ENCODE measurements at regions not wholly inside any gene's neighbourhood (a gene's known extent, or its start where the extent isn't known, plus 50 kb on each side); places are given as distances from the start of the nearest gene placed in this dataset.

GRCh38 chr18:71936744-71937143, 607.4 kb downstream of the CBLN2 start:
- H4K20me1 ChIP-seq (ENCODE audit: insufficient read depth): no peaks in the 10 kb centered on the region
- no peak overlapping the region for H3K27ac ChIP-seq (ENCODE audit: low read depth, low read length)
- H3K4me2 ChIP-seq (ENCODE audit: low read length): no peak overlapping the region
- H3K27me3 ChIP-seq (ENCODE audit: insufficient read depth, low read length): no peaks in the 10 kb centered on the region
- DNase-seq (ENCODE audit: low read depth, low spot score): no peak
- CTCF ChIA-PET: no interaction called here
- no peaks in the 10 kb centered on the region for H3K9me2 ChIP-seq (ENCODE audit: insufficient read depth)
- no peak overlapping the region for H2AFZ ChIP-seq (ENCODE audit: low read depth, low read length, poor library complexity, severe bottlenecking)
- H3K36me3 ChIP-seq (ENCODE audit: control insufficient read depth in 1 of 2, insufficient read depth in 2 of 2, low read length in 2 of 2): no peaks in the 10 kb centered on the region
- BruUV-seq (replicated peaks): no TSS peak
- POLR2A ChIA-PET: no interaction called here
- RAD21 ChIA-PET (ENCODE audit: low non-redundant PET in 1 of 2, low total read pairs in 2 of 2, uncharacterized antibody in 2 of 2, unreplicated experiment in 2 of 2): no interaction called here
- H3K9me3 ChIP-seq (ENCODE audit: control insufficient read depth in 1 of 2, insufficient read depth in 1 of 2, low read depth in 1 of 2, low read length in 2 of 2): peaks cover 7 to 8% of the 10 kb centered on the region in 2 experiments; a peak in 2 of 4 replicates
- no peak for TF ChIP-seq RAD21 (IDR thresholded peaks at IDR 0.05; ENCODE audit: low read depth)
- TF ChIP-seq, protein P1, sequence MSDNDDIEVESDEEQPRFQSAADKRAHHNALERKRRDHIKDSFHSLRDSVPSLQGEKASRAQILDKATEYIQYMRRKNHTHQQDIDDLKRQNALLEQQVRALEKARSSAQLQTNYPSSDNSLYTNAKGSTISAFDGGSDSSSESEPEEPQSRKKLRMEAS (IDR thresholded peaks at IDR 0.05): no peak
- intact Hi-C loops (cut with micrococcal nuclease): no loop called here
- no peak for ATAC-seq
- H3K4me1 ChIP-seq (ENCODE audit: control insufficient read depth in 1 of 2, insufficient read depth in 2 of 2, low read length in 2 of 2): no peaks in the 10 kb centered on the region
- H3K9ac ChIP-seq (ENCODE audit: low read length): no peak overlapping the region
- H3K4me3 ChIP-seq (replicated peaks in 1 of 2; ENCODE audit: low read depth in 1 of 2, low read length in 2 of 2): no peak overlapping the region
- no peaks in the 10 kb centered on the region for H3K79me2 ChIP-seq (ENCODE audit: insufficient read depth, low read length)

DNA sequence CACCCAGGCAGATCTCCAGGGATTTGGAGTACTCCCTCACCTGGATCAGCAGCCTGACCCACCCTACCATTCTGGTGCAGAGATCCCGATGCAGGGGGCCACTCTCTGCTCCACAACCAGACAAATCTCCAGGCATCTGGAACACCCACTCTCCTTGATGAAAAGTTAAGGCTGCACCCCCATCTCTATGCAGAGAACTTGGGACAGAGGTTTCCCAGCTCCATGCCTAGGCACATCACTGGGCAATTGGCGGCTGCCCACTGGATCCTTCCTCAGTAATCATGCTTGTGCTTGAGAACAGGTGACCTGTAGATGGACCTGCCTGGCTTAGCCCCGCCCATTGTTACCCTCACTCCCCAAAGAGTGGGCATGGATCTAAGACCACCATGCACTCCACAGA, 624.9 kb downstream of the CBLN2 start:
- no peaks in the 10 kb centered on the region for H3K4me1 ChIP-seq (ENCODE audit: control insufficient read depth in 1 of 2, insufficient read depth in 2 of 2, low read length in 2 of 2)
- intact Hi-C loops (cut with micrococcal nuclease): no loop called here
- ATAC-seq (no peak), DNase-seq (ENCODE audit: low read depth, low spot score) (no peak)
- RAD21 ChIA-PET (ENCODE audit: low non-redundant PET in 1 of 2, low total read pairs in 2 of 2, uncharacterized antibody in 2 of 2, unreplicated experiment in 2 of 2): no interaction called here
- H3K79me2 ChIP-seq (ENCODE audit: insufficient read depth, low read length): no peaks in the 10 kb centered on the region
- no peak overlapping the region for H3K27ac ChIP-seq (ENCODE audit: low read depth, low read length)
- no peaks in the 10 kb centered on the region for H3K36me3 ChIP-seq (ENCODE audit: control insufficient read depth in 1 of 2, insufficient read depth in 2 of 2, low read length in 2 of 2)
- H3K9ac ChIP-seq (ENCODE audit: low read length): no peak overlapping the region
- CTCF ChIA-PET: no interaction called here
- TF ChIP-seq FOSL1 (IDR thresholded peaks at IDR 0.05; ENCODE audit: low read depth) (no peak), CEBPB (IDR thresholded peaks at IDR 0.05; ENCODE audit: low read depth) (no peak), EGR1 (IDR thresholded peaks at IDR 0.05; ENCODE audit: low read depth) (no peak), ELF1 (IDR thresholded peaks at IDR 0.05; ENCODE audit: borderline replicate concordance, low read depth) (no peak), POLR2AphosphoS5 (IDR thresholded peaks at IDR 0.05; ENCODE audit: low read depth, low read length) (no peak), CTCF (IDR thresholded peaks at IDR 0.05 in 2 of 3, conservative IDR thresholded peaks at IDR 0.05 in 1 of 3; ENCODE audit: borderline replicate concordance in 1 of 3, insufficient read depth in 1 of 3, low read depth in 2 of 3, low read length in 2 of 3) (no peak), YY1 (IDR thresholded peaks at IDR 0.05; ENCODE audit: extremely low read depth, insufficient replicate concordance, low read depth, low read length) (no peak), JUND (IDR thresholded peaks at IDR 0.05) (no peak), TCF7L2 (IDR thresholded peaks at IDR 0.05; ENCODE audit: borderline replicate concordance, extremely low read depth, insufficient read depth, insufficient read length) (no peak), ZFX (IDR thresholded peaks at IDR 0.05) (no peak), POLR2A (IDR thresholded peaks at IDR 0.05; ENCODE audit: borderline replicate concordance, extremely low read depth, insufficient read depth, insufficient read length) (no peak)
- TF ChIP-seq, protein P1 (IDR thresholded peaks at IDR 0.05): no peak
- H3K9me3 ChIP-seq (ENCODE audit: control insufficient read depth in 1 of 2, insufficient read depth in 1 of 2, low read depth in 1 of 2, low read length in 2 of 2): peaks cover 10 to 16% of the 10 kb centered on the region in 2 experiments; a peak in 3 of 4 replicates
- no peak overlapping the region for H3K4me2 ChIP-seq (ENCODE audit: low read length)
- BruUV-seq (replicated peaks): no TSS peak
- no peaks in the 10 kb centered on the region for H3K9me2 ChIP-seq (ENCODE audit: insufficient read depth)
- no peaks in the 10 kb centered on the region for H3K27me3 ChIP-seq (ENCODE audit: insufficient read depth, low read length)
- no peak overlapping the region for H2AFZ ChIP-seq (ENCODE audit: low read depth, low read length, poor library complexity, severe bottlenecking)
- POLR2A ChIA-PET: no interaction called here
- H4K20me1 ChIP-seq (ENCODE audit: insufficient read depth): no peaks in the 10 kb centered on the region
- no peak overlapping the region for H3K4me3 ChIP-seq (replicated peaks in 1 of 2; ENCODE audit: low read depth in 1 of 2, low read length in 2 of 2)

Data from HCT116 (cell line).